ENCODE measurements at regions not wholly inside any gene's neighbourhood (a gene's known extent, or its start where the extent isn't known, plus 50 kb on each side); places are given as distances from the start of the nearest gene placed in this dataset.
A peak's percentile ranks its signal among the peaks of the same experiment; 100 is the strongest.

DNA sequence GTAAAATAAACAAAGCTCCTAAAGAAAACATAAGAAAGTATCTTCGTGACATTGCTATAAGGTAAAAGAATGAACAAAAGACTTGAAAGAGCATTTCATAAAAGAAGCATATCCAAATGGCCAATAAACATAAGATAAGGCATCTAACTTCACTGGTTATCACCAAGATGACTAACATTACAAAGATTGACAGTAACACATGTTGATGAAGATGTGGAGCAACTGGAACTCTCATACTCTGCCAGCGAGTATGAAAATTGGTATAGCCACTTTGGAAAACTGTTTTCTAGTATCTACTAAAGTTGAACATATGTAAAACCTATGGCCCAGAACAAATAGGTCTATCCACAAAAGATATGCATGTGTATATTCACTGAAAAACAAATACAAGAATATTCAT lies 150.5 kb downstream of the SNX18 start:
- no peak overlapping the region for H3K27ac ChIP-seq
- no peaks in the 10 kb centered on the region for H3K79me2 ChIP-seq (ENCODE audit: low read depth)
- ChIA-PET CTCF (no interaction called here), POLR2A (ENCODE audit: unreplicated experiment) (no interaction called here)
- no peak overlapping the region for H2AFZ ChIP-seq
- no peak overlapping the region for H3K4me2 ChIP-seq
- no peak for TF ChIP-seq EZH2 (IDR thresholded peaks at IDR 0.05; ENCODE audit: low read depth)
- TF ChIP-seq, protein P1, sequence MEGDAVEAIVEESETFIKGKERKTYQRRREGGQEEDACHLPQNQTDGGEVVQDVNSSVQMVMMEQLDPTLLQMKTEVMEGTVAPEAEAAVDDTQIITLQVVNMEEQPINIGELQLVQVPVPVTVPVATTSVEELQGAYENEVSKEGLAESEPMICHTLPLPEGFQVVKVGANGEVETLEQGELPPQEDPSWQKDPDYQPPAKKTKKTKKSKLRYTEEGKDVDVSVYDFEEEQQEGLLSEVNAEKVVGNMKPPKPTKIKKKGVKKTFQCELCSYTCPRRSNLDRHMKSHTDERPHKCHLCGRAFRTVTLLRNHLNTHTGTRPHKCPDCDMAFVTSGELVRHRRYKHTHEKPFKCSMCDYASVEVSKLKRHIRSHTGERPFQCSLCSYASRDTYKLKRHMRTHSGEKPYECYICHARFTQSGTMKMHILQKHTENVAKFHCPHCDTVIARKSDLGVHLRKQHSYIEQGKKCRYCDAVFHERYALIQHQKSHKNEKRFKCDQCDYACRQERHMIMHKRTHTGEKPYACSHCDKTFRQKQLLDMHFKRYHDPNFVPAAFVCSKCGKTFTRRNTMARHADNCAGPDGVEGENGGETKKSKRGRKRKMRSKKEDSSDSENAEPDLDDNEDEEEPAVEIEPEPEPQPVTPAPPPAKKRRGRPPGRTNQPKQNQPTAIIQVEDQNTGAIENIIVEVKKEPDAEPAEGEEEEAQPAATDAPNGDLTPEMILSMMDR (conservative IDR thresholded peaks at IDR 0.05), result no peak
- H3K4me3 ChIP-seq, result no peak overlapping the region
- H3K9me3 ChIP-seq (ENCODE audit: insufficient read depth, low read depth), result no peaks in the 10 kb centered on the region; the same call in none of the 2 replicates
- H3K9me2 ChIP-seq (ENCODE audit: insufficient read depth), result no peaks in the 10 kb centered on the region
- peaks cover 18% of the 10 kb centered on the region for H3F3A ChIP-seq (ENCODE audit: insufficient read depth, low read depth)
- intact Hi-C loops (cut with micrococcal nuclease; ENCODE audit: unreplicated experiment), result no loop called here
- H3K36me3 ChIP-seq (ENCODE audit: low read depth), result no peaks in the 10 kb centered on the region
- DNase-seq, result no peak
- peaks cover 25% of the 10 kb centered on the region for H3K4me1 ChIP-seq (replicated peaks; ENCODE audit: insufficient read depth)
- no TSS peak for BruUV-seq (replicated peaks)
- no peaks in the 10 kb centered on the region for H4K20me1 ChIP-seq (ENCODE audit: insufficient read depth)
- H3K27me3 ChIP-seq (ENCODE audit: insufficient read depth, low read depth), result no peaks in the 10 kb centered on the region

DNA sequence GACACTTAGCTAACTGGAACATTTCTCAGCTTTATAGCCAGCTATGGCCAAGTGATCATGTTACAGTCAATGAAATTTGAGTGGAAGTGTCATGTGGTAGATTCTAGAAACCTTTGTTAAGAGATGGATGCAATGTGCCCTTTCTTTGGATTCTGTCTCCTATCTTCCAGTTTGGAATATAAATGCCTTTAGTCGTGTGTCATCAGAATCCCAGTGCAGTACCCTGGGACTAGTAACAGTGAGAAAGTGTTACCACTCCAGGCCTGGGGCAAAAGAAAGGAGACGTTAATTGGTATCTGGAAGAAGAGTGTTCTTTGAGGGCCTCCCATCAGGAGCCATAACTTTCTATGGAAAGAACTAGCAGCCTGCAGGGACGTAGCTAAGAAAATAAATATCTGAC lies 149.6 kb downstream of the SNX18 start:
- ChIA-PET POLR2A (ENCODE audit: unreplicated experiment) (no interaction called here), CTCF (no interaction called here)
- Histone ChIP-seq H3K4me2 (no peak overlapping the region), H2AFZ (no peak overlapping the region), H3K4me3 (no peak overlapping the region), H3K27me3 (ENCODE audit: insufficient read depth, low read depth) (no peaks in the 10 kb centered on the region), H3F3A (ENCODE audit: insufficient read depth, low read depth) (peaks cover 18% of the 10 kb centered on the region), H3K27ac (no peak overlapping the region), H4K20me1 (ENCODE audit: insufficient read depth) (no peaks in the 10 kb centered on the region), H3K79me2 (ENCODE audit: low read depth) (no peaks in the 10 kb centered on the region), H3K4me1 (replicated peaks; ENCODE audit: insufficient read depth) (peaks cover 25% of the 10 kb centered on the region), H3K9me2 (ENCODE audit: insufficient read depth) (no peaks in the 10 kb centered on the region), H3K36me3 (ENCODE audit: low read depth) (no peaks in the 10 kb centered on the region), H3K9me3 (ENCODE audit: insufficient read depth, low read depth) (no peaks in the 10 kb centered on the region; the same call in none of the 2 replicates)
- BruUV-seq (replicated peaks), result no TSS peak
- intact Hi-C loops (cut with micrococcal nuclease; ENCODE audit: unreplicated experiment), result no loop called here
- no peak for TF ChIP-seq EZH2 (IDR thresholded peaks at IDR 0.05; ENCODE audit: low read depth)
- TF ChIP-seq, protein P1 (conservative IDR thresholded peaks at IDR 0.05), result no peak
- no peak for DNase-seq

DNA sequence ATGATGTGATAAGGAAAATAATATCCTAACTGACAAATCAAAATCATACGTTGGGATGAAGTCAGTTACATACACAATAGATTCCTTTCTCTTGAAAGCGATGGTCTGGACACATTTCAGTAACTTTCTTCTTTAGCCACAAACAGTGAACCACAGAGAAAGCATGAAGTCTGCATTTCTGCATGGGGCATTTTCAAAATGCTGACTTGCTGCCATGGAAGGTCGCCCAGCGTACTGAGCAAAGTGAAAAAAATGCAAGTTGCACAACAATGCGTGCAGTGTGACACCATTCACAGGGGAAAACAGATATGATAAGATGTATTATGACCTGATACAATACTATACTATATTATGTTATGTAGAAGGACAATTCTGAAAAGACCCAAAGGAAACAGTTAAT lies 146.3 kb downstream of the SNX18 start:
- no peak overlapping the region for H2AFZ ChIP-seq
- no peaks in the 10 kb centered on the region for H3K79me2 ChIP-seq (ENCODE audit: low read depth)
- no peak for TF ChIP-seq EZH2 (IDR thresholded peaks at IDR 0.05; ENCODE audit: low read depth)
- TF ChIP-seq, protein P1 (conservative IDR thresholded peaks at IDR 0.05), result no peak
- ChIA-PET POLR2A (ENCODE audit: unreplicated experiment) (no interaction called here), CTCF (no interaction called here)
- H3K27me3 ChIP-seq (ENCODE audit: insufficient read depth, low read depth), result no peaks in the 10 kb centered on the region
- H3K9me2 ChIP-seq (ENCODE audit: insufficient read depth), result no peaks in the 10 kb centered on the region
- peak overlapping the region; percentile 43 for H3K4me2 ChIP-seq
- H4K20me1 ChIP-seq (ENCODE audit: insufficient read depth), result no peaks in the 10 kb centered on the region
- H3K4me3 ChIP-seq, result no peak overlapping the region
- BruUV-seq (replicated peaks), result no TSS peak
- peak; percentile 39 to 74 for DNase-seq
- H3K27ac ChIP-seq, result no peak overlapping the region
- no peaks in the 10 kb centered on the region for H3K36me3 ChIP-seq (ENCODE audit: low read depth)
- H3F3A ChIP-seq (ENCODE audit: insufficient read depth, low read depth), result peaks cover 3% of the 10 kb centered on the region; the same call in 1 of the 2 replicates
- peaks cover 11% of the 10 kb centered on the region for H3K4me1 ChIP-seq (replicated peaks; ENCODE audit: insufficient read depth)
- intact Hi-C loops (cut with micrococcal nuclease; ENCODE audit: unreplicated experiment), result no loop called here
- H3K9me3 ChIP-seq (ENCODE audit: insufficient read depth, low read depth), result no peaks in the 10 kb centered on the region; the same call in 1 of the 2 replicates

Measured in PC-9 (cell line).